ENCODE measurements at regions not wholly inside any gene's neighbourhood (a gene's known extent, or its start where the extent isn't known, plus 50 kb on each side); places are given as distances from the start of the nearest gene placed in this dataset.

- TF ChIP-seq CTCF (conservative IDR thresholded peaks at IDR 0.05; ENCODE audit: low read length) (no peak), EZH2phosphoT487 (IDR thresholded peaks at IDR 0.05; ENCODE audit: borderline replicate concordance) (no peak)
These were observed 680.1 kb downstream of the UQCRFS1 start for GRCh38 chr19:28532765-28533341.

Measured in Loucy (cell line).